ENCODE measurements at regions not wholly inside any gene's neighbourhood (a gene's known extent, or its start where the extent isn't known, plus 50 kb on each side); places are given as distances from the start of the nearest gene placed in this dataset.

- TF ChIP-seq KLF16 (tag by site-specific recombination; IDR thresholded peaks at IDR 0.05) (no peak), AEBP2 (tag by site-specific recombination; IDR thresholded peaks at IDR 0.05; ENCODE audit: borderline replicate concordance) (no peak), ZNF350 (tag by site-specific recombination; IDR thresholded peaks at IDR 0.05) (no peak), ZNF214 (tag by site-specific recombination; IDR thresholded peaks at IDR 0.05; ENCODE audit: borderline replicate concordance) (no peak)
- TF ChIP-seq, protein P1, sequence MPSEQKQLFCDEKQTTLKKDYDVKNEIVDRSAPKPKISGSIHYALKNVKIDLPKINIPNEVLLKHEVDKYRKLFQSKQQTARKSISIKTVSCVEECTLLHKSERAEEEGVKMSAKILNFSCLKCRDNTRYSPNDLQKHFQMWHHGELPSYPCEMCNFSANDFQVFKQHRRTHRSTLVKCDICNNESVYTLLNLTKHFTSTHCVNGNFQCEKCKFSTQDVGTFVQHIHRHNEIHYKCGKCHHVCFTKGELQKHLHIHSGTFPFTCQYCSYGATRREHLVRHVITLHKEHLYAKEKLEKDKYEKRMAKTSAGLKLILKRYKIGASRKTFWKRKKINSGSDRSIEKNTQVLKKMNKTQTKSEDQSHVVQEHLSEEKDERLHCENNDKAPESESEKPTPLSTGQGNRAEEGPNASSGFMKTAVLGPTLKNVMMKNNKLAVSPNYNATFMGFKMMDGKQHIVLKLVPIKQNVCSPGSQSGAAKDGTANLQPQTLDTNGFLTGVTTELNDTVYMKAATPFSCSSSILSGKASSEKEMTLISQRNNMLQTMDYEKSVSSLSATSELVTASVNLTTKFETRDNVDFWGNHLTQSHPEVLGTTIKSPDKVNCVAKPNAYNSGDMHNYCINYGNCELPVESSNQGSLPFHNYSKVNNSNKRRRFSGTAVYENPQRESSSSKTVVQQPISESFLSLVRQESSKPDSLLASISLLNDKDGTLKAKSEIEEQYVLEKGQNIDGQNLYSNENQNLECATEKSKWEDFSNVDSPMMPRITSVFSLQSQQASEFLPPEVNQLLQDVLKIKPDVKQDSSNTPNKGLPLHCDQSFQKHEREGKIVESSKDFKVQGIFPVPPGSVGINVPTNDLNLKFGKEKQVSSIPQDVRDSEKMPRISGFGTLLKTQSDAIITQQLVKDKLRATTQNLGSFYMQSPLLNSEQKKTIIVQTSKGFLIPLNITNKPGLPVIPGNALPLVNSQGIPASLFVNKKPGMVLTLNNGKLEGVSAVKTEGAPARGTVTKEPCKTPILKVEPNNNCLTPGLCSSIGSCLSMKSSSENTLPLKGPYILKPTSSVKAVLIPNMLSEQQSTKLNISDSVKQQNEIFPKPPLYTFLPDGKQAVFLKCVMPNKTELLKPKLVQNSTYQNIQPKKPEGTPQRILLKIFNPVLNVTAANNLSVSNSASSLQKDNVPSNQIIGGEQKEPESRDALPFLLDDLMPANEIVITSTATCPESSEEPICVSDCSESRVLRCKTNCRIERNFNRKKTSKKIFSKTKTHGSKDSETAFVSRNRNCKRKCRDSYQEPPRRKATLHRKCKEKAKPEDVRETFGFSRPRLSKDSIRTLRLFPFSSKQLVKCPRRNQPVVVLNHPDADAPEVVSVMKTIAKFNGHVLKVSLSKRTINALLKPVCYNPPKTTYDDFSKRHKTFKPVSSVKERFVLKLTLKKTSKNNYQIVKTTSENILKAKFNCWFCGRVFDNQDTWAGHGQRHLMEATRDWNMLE (tag by site-specific recombination; conservative IDR thresholded peaks at IDR 0.05; ENCODE audit: low read depth): no peak
- TF ChIP-seq, protein P2, sequence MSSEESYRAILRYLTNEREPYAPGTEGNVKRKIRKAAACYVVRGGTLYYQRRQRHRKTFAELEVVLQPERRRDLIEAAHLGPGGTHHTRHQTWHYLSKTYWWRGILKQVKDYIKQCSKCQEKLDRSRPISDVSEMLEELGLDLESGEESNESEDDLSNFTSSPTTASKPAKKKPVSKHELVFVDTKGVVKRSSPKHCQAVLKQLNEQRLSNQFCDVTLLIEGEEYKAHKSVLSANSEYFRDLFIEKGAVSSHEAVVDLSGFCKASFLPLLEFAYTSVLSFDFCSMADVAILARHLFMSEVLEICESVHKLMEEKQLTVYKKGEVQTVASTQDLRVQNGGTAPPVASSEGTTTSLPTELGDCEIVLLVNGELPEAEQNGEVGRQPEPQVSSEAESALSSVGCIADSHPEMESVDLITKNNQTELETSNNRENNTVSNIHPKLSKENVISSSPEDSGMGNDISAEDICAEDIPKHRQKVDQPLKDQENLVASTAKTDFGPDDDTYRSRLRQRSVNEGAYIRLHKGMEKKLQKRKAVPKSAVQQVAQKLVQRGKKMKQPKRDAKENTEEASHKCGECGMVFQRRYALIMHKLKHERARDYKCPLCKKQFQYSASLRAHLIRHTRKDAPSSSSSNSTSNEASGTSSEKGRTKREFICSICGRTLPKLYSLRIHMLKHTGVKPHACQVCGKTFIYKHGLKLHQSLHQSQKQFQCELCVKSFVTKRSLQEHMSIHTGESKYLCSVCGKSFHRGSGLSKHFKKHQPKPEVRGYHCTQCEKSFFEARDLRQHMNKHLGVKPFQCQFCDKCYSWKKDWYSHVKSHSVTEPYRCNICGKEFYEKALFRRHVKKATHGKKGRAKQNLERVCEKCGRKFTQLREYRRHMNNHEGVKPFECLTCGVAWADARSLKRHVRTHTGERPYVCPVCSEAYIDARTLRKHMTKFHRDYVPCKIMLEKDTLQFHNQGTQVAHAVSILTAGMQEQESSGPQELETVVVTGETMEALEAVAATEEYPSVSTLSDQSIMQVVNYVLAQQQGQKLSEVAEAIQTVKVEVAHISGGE (tag by site-specific recombination; conservative IDR thresholded peaks at IDR 0.05; ENCODE audit: low read depth): no peak
Observed at GRCh38 chr21:14736672-14737071, 190.6 kb upstream of the SAMSN1 start (continued).

- ChIA-PET POLR2A (no interaction called here), CTCF (interaction anchor here (0.5 to 1.3 kb wide), 5 partner anchors 8 to 817 kb away, joined by 3 to 4 read pairs (median 3); no protein-coding TSS in a partner anchor)
- Histone ChIP-seq H3K4me1 (ENCODE audit: control insufficient read depth, insufficient read depth, low read length) (no peaks in the 10 kb centered on the region), H3K27ac (ENCODE audit: extremely low read depth, low read depth, low read length) (no peak overlapping the region), H3K9me3 (ENCODE audit: control insufficient read depth, insufficient read depth, low read depth, low read length) (no peaks in the 10 kb centered on the region), H3K36me3 (ENCODE audit: control insufficient read depth in 2 of 2, insufficient read depth in 1 of 2, low read length in 2 of 2) (no peaks in the 10 kb centered on the region), H3K4me3 (ENCODE audit: low read depth, low read length) (no peak overlapping the region)
- TF ChIP-seq FEZF1 (tag by site-specific recombination; IDR thresholded peaks at IDR 0.05) (no peak), ZNF501 (tag by site-specific recombination; IDR thresholded peaks at IDR 0.05) (no peak), ZIC2 (tag by site-specific recombination; IDR thresholded peaks at IDR 0.05) (no peak), SCRT2 (tag by site-specific recombination; IDR thresholded peaks at IDR 0.05) (no peak), OVOL3 (tag by site-specific recombination; IDR thresholded peaks at IDR 0.05) (no peak)
- TF ChIP-seq, protein P3, sequence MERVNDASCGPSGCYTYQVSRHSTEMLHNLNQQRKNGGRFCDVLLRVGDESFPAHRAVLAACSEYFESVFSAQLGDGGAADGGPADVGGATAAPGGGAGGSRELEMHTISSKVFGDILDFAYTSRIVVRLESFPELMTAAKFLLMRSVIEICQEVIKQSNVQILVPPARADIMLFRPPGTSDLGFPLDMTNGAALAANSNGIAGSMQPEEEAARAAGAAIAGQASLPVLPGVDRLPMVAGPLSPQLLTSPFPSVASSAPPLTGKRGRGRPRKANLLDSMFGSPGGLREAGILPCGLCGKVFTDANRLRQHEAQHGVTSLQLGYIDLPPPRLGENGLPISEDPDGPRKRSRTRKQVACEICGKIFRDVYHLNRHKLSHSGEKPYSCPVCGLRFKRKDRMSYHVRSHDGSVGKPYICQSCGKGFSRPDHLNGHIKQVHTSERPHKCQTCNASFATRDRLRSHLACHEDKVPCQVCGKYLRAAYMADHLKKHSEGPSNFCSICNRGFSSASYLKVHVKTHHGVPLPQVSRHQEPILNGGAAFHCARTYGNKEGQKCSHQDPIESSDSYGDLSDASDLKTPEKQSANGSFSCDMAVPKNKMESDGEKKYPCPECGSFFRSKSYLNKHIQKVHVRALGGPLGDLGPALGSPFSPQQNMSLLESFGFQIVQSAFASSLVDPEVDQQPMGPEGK (tag by site-specific recombination; IDR thresholded peaks at IDR 0.05): no peak
- TF ChIP-seq, protein P4, sequence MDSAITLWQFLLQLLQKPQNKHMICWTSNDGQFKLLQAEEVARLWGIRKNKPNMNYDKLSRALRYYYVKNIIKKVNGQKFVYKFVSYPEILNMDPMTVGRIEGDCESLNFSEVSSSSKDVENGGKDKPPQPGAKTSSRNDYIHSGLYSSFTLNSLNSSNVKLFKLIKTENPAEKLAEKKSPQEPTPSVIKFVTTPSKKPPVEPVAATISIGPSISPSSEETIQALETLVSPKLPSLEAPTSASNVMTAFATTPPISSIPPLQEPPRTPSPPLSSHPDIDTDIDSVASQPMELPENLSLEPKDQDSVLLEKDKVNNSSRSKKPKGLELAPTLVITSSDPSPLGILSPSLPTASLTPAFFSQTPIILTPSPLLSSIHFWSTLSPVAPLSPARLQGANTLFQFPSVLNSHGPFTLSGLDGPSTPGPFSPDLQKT (IDR thresholded peaks at IDR 0.05; ENCODE audit: borderline replicate concordance, low read depth, low read length): no peak
Observed at GRCh38 chr21:14736162-14736561, 190.0 kb upstream of the SAMSN1 start.
